ENCODE measurements at regions not wholly inside any gene's neighbourhood (a gene's known extent, or its start where the extent isn't known, plus 50 kb on each side); places are given as distances from the start of the nearest gene placed in this dataset.

DNA sequence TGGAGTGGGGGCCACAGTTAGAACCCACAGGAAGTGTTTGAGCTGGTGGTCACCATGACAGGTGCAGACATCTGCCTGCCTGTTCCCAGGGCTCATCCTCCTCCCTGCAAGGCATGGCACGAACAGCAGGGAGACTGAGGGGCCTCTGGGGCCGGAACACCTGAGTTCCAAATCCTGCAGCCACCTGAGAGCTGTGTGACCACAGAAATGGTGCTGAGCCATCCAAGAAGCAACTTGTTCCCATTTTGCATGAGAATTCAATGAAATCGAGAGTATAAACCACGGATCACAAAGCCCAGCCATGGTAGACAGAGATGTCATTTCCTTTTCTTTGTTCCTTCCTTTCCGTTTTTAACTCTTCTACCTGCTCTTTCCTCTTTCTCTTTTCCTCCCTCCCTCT lies 268.6 kb downstream of the FOXA2 start:
- no peak for DNase-seq (ENCODE audit: low spot score)

DNA sequence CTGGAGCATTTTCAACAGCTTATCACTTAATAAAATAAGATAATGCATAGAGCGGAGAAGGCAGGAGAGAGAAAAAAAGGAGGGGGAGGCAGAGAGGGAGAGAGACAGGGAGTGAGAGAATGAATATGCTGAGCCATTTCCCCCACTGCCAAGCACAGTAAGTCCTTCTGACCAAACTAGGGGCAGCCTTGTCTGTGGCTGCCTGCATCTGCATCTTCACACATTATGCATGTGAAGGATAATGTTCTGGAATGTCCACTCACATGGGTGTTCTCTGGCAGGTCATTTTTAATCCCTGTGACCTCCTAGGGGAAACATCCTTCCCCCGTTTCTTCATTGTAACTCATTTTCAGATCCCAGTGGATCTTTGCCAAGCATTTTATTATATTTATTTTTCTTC lies 269.3 kb downstream of the FOXA2 start:
- no peak for DNase-seq (ENCODE audit: low spot score)

DNA sequence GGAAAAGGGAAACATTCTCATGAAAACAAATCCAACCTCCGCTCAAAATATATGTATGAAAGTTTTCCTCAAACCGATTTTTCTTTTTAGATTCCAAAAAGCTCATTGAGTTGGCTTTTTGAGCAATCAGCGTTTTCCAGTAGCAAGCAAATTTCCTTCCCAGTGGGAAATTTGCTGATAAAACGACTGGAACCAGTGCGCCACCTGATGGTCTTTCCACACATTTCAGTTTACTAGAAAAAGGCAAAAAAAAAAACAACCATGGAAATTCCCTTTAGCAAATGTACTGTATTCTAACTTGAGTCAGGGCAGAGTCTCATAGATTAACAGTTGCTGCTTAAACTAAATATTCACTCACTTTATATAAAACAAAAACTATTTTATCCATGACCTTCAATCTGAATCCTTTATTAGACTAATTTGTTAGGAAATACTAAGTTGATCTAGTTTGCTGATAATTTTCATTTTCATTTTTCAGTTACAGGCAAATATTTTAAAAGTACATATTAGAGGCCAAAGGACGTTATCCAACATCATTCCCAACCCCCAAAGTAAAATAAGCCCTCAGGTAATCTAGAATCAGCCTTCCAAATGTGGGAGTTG lies 271.5 kb downstream of the FOXA2 start:
- peak; percentile 69 for DNase-seq (ENCODE audit: low spot score)

DNA sequence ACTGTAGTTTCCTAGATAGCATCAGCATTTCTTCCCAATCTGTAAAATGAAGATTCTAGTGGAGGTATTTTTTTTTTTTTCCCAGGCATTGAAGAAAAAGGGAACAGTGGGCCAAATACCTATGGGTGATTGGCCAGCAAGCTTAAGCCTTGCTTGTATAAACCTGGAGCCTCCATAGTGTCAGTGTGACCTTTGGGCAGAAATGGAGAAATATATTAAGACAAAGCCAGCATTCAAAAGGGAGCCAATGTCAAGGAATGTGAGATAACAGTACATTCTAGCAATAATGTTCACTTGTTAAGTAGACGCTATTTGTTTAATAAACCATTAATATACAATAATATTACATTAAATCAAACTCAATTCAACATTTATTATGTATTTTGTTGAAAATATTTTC lies 275.4 kb downstream of the FOXA2 start:
- no peak for DNase-seq (ENCODE audit: low spot score)

DNA sequence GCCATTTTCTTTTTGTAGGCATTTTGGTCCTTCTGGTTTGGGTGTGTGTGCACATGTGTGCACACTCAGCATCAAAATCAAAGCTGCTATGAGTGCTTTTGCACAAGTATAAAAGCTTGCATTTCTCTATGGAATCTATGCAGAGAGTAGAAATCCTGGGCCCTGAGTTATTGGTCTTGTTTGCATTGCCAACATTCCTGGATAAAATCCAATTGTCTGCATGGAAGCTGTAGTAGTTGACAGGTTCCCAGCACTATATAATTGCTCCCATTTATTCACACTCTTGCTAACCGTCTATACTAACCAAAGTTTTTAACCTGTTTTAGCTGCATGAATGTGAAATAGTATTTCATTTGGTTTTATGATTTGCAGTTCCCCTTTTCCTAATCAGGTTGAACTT lies 277.0 kb downstream of the FOXA2 start:
- DNase-seq (ENCODE audit: low spot score) = no peak

DNA sequence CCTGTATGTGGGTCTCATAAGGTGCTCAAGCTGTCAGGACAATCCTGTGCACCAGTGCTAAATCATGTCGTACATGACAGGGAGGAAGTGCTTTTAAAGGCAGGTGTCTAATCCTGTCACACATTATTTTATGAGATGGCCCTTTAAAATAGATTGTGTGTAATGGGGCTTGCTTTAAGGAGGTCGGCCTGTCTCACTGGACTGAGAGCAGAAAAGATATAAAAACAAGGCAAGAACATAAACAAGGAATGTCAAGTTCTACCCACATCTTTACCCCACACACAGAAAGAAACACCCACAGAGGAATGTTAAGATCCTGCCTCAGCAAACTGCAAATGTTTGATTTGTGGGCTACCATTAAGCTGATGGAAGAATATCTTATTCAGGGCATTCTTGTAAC lies 279.0 kb downstream of the FOXA2 start:
- no peak for DNase-seq (ENCODE audit: low spot score)

DNA sequence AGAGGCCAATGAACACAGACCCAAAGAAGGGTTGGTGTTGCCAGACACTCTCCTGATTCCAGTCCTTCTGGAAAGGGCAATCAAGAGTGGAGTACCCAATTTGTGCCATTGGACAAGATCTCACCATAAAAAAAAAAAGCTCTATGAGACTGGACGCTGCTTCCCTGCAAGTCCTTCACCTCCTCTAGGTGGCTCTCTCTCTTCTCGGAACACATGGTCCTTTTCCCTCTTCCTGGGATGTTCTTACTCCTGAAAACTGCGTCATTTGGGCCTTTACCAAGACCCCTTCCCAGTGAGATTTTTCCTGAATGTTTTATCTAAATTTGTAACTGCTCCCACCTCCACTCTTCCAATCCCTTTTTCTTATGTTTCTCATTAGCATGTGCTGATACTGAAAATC lies 280.8 kb downstream of the FOXA2 start:
- no peak for DNase-seq (ENCODE audit: low spot score)

DNA sequence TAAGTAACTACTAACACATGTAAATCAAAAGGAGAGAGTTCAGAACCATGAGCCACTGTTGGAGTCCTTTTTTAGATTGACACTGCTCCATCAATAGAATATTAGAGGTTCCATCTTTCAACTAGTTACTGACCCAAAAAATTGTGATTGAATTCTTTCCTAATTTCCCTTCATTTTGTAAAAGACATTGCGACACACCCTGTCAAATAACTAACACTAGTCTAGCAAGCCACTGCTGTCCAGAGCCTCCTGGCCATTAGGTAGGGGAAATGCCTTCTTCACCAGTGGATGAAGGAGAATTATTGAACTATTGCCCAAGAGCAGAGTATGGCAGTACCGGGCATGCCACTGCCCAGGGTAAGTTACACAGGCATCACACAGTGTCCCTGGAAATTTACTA lies 282.3 kb downstream of the FOXA2 start:
- no peak for DNase-seq (ENCODE audit: low spot score)

DNA sequence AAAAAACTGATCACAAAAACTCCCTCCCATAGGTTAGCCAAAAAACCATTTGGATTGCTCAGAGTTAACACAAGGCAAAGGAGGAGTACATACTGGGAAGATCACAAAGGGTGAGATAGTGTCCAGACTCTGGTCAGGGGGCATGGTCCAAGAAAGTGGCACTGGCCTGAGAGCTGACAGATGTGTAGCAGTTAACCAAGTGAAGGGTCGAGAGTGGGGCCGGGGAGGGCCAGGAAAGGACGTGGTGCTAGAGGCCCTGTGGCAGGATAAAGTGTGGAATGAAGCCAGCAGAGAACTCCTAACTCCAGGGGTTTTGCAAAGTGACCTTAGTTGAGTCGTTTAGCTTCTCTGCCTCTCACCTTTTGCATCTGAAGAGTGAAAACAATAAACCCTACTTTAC lies 290.5 kb downstream of the FOXA2 start:
- DNase-seq (ENCODE audit: low spot score) = no peak

DNA sequence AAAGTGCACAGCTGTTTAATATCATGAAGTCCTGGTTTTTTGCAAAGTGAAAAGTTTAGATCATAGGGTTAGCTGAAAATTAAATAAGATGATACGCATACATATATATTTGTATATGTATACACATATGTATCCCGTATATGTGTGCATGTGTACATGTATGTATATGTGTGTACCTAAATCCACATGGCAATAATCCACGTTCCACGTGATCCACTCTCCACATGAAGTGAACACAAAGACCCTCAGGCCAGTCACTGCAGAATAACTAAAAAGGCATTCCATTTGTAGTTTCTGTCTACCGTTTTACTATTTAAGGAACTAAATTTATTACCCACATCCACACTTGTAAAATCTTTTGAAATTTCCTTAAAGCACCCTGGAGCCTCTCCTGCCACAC lies 294.9 kb downstream of the FOXA2 start:
- peak; percentile 31 for DNase-seq (ENCODE audit: low spot score)

DNA sequence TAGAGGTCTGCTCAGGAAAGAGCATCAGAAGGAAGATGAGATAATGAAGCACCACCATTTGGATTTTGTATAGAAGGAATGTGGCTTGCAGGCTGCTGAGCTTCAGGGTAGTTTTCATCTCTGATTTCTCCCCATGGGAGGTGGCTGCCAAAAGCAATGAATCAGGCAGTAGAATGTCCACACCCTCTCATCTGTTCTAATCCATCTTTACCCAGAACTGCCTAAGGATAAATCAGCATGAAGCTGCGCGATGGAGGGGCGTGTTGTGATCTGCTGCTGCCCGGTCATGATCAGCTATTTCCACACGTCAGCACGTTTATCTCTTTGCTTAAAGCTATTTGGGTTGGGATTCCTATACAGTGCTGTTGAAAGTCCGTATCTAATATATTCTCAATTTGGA lies 295.4 kb downstream of the FOXA2 start:
- peak; percentile 82 for DNase-seq (ENCODE audit: low spot score)

DNA sequence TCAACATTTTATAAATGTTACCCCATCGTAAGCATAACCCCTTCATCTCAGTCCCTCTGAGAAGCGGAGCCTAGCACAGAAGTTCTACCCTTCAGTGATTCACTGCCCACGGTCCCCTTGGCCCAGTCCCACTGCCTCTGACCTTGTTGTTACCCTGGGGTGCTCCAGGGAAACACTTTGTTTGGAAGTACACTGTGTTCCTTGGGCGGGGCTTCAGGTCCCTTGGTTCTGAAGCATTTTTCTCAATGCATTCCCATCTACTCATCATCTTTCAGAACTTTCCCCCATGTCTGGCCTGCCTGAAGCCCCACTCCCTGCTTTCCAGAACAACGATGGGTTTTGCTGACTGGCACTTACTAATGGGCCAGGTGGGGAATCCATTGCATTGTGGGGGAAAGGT lies 296.2 kb downstream of the FOXA2 start:
- no peak for DNase-seq (ENCODE audit: low spot score)

DNA sequence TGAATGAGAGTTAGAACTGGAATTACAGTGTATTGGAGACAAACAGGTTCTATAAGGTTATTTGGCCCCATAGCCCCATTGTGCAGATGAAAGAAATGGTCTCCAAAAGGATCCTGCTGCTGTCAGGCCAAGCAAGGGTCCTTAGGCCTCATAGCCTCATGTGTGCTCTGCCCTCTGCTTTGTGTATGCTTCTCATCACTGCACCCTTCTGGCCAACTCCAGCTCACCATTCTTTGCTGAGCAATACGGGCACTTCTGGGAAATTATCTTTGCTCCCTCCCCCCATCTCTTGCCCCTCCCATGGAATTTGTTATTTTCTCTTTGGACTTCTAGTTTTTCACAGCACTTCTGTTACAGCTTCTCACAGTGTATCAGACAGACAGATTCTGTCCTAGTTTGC lies 298.8 kb downstream of the FOXA2 start:
- no peak for DNase-seq (ENCODE audit: low spot score)

DNA sequence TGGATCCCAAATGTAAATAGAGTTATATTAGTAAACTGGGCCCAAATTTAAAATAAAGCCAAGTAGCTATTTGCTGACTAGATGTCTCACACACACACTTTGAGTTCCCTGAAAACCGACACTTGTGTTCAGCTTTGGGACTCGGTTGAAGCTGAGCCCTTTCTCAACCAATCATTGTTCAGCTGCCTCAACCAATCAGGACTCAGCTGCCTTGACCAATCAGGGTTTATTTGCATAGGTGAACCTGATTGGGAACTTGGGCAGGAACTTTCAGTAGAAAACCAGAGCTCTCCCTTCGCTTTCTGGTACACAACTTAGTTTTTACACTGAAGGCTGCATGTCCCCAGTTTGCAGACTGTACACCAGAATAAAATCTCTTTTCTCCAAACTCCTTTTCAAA lies 301.7 kb downstream of the FOXA2 start:
- DNase-seq (ENCODE audit: low spot score) = no peak

DNA sequence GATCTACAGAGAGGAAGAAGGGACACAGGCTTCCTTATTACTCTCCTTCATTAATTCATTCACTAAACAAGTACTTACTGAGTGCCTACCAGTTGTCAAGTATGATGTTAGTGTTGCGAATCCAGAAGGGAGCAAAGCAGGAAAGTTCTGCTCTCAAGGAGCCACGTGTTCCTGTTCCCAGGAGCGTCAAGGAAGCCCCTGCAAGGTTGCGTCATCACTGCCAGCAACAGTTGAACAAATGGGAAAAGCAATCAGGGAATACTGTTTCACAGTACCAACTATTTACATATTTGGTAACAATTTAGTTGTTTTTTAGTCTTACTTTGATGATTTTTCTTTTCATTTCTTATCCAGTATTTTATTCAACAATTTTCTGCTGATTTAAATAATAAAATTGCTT lies 310.0 kb downstream of the FOXA2 start:
- DNase-seq (ENCODE audit: low spot score) = no peak

DNA sequence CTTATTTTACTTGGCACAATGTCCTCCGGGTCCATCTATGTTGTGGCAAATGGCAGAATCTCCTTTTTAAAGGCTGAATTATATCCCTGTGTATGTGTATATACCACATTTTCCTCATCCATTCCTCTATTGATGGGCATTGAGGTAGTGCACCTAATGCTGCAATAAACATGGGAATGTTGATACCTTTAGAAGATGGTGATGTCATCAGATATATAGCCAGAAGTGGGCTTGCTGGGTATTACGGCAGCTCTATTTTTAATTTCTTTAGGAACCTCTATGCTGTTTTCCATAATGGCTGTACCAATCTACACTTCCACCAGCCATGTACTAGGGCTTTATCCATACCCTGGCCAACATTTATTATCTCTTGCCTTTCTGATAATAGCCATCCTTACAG lies 315.7 kb downstream of the FOXA2 start:
- no peak for DNase-seq (ENCODE audit: low spot score)

DNA sequence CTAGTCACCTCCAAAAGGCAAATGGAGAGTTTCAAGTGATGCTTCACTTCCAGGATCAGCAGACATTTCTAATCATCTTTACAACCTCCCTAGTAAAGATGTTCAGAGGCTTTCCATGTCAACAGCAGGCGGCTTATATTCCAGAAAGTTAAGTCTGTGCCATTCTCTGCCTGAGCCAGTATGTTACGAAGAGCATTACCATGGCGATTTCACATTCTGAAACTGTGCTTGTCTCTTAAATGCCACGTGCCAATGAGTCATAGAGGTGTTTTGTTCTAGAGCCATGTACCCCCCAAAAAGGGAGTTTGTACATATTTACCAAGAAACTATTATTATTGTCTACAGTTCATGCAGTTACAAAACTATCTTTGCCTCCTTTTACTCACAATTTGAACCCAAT lies 319.5 kb downstream of the FOXA2 start:
- no peak for DNase-seq (ENCODE audit: low spot score)

DNA sequence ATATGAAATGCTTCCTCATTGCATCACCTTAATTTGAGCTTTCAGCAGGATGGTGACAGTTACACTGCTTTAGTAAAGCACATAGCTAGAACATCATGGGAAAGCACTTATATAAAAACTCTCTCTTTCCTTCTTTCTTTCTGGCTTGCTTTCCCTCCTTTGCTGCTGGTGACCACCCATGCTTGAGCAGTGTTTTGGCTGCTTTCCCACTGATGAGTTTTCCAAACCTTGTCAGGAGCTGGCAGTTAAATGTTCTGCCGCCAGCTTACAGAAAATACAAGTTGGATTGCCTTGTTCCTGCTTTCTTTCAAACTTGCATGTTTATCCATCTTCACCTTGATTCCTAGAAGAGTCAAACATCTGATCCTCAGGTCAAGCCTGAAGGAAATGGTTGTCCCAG lies 323.9 kb downstream of the FOXA2 start:
- no peak for DNase-seq (ENCODE audit: low spot score)

DNA sequence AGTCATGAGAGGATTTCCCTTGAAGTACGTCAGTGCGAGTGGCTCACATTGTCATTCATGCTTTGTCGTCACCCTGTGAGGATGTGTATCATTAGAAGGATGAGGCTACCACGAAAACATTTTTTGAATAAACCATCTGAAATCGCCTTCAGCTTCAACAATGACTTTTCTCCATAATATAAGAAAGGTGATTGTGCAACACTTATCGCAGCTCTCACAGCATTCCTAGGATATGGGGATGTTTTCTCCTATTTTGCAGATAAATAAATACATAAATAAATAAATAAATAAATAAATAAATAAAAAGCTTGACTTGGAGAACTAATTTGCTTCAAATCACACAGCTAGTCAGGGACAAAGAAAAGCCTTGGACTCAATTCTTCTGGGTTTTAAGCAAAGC lies 326.5 kb downstream of the FOXA2 start:
- no peak for DNase-seq (ENCODE audit: low spot score)

DNA sequence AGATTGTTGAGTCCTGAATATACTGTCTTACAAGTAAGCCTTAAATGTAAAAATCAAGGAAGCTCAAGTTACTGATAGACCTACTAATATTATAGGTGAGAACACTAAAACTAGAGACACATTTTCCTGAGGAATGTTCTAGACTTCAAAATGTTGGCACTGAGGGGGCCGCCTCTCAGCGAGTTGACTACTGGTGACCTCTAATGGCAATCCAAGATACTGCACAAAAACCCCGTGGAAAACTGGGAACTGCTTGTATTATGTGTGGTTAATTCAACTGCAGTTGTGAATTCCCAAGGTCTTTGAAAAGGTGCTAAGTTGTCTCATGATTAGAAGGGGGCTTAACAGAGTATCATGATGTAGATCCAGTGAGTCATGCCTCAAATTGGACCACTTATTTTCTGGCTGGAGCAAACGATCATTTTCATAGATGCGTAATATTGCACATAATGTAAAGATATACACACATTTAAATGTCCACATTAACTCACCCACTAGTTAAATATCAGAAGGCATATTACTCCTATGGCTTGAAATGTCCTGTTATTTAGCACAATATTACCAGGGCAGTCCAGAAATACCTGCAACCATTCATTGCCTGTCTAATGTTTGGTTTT lies 336.2 kb downstream of the FOXA2 start:
- peak; percentile 6 for DNase-seq (ENCODE audit: low spot score)

DNA sequence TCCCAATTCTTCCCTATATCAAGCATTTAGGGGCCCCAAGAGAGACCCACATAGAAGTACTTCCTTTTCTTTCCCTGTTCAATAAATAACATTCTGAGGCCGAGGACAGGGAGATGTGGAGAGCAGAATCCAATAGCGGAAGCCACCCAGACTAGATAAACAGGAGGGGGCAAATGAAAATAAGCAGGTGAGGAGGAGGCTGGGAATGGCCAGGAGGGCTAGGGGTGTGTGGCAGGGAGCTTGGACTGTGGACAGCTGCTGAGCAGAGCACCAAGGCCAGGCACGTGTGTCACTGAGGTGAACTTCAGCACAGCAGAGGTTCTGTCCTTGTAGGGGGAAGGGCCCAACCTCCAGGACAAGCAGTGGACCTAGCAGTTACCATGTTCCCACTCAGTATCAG lies 339.2 kb downstream of the FOXA2 start:
- no peak for DNase-seq (ENCODE audit: low spot score)

DNA sequence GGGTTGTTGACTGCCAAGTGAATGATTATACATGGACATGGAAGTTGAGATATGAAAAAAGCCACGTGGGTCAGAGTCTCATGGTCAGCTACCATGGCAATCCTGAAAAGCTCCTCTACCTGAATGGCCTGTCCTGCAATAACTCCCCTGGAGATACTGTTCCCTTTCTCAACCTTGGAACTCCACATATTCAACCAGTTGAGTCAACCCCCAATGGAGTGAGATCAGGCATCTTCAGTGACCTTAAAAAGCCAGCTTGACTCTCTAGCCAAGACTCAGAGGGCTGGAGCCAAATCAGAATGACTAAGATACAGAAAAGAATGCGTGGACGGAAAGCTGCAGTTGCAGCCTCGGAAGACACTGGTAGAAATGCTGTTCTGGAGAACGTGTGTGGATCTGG lies 341.3 kb downstream of the FOXA2 start:
- DNase-seq (ENCODE audit: low spot score) = no peak

DNA sequence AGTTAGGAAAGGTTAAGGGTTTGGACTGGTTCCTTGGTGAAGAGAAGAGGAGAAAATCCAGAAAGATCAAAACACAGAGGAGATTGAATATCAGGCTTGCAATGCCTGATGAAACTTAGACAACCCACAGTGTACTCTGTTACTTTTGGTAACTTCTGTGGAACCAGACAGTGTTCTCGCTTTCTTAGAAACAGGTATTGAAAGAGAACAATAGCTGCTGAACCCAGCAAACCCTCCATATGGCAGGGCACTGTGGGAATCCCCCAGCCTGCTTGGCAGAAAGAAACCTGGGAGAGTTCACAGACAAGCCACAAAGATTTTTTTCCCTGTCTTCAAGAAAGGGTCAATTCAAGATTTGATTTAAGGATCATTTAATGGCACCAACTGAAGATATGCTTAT lies 342.8 kb downstream of the FOXA2 start:
- no peak for DNase-seq (ENCODE audit: low spot score)

DNA sequence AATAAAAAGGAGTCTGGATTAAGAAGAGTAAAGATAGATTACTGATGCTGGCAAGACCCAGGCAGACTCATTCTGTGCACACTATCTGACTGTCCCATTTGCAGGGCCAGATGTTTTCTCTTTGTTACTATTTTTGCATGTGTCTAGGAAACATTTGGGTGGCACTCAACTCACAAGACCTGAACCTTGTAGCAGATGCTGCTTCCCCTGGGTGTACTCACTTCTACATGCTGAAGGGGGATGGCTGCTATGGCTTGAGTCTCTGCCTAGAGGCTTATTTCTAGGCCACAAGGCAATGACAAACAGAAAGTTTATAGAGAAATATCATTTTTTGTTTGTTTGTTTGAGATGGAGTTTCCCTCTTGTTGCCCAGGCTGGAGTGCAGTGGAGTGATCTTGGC lies 351.4 kb downstream of the FOXA2 start:
- peak; percentile 63 for DNase-seq (ENCODE audit: low spot score)

Data from umbilical cord (tissue), 1 donor.